ENCODE measurements at regions not wholly inside any gene's neighbourhood (a gene's known extent, or its start where the extent isn't known, plus 50 kb on each side); places are given as distances from the start of the nearest gene placed in this dataset.

DNA sequence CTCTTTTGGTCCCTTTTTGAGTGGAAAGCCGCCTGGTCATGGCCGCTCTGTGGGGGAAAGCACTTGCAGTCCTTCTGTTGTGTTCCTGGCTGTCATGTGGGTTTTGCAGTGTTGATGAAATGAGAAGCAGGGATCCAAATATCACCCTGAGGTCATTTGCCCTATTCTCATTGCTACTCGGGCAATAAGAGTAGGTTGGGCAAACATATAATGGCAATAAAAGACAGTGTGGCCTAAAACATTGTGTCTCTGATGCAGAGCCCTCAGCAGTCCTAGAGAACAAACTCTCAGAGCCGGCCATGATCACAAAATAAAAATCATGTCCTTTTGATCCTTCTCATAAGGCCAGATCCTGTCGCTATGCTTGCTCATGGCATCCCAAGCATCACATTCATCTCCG, 361.1 kb upstream of the KLF4 start:
- TF ChIP-seq, protein P1, sequence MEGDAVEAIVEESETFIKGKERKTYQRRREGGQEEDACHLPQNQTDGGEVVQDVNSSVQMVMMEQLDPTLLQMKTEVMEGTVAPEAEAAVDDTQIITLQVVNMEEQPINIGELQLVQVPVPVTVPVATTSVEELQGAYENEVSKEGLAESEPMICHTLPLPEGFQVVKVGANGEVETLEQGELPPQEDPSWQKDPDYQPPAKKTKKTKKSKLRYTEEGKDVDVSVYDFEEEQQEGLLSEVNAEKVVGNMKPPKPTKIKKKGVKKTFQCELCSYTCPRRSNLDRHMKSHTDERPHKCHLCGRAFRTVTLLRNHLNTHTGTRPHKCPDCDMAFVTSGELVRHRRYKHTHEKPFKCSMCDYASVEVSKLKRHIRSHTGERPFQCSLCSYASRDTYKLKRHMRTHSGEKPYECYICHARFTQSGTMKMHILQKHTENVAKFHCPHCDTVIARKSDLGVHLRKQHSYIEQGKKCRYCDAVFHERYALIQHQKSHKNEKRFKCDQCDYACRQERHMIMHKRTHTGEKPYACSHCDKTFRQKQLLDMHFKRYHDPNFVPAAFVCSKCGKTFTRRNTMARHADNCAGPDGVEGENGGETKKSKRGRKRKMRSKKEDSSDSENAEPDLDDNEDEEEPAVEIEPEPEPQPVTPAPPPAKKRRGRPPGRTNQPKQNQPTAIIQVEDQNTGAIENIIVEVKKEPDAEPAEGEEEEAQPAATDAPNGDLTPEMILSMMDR (IDR thresholded peaks at IDR 0.05): no peak
- no peak for TF ChIP-seq POLR2A (IDR thresholded peaks at IDR 0.05)

Measured in right lobe of liver (tissue), 4 donors.